ENCODE measurements at regions not wholly inside any gene's neighbourhood (a gene's known extent, or its start where the extent isn't known, plus 50 kb on each side); places are given as distances from the start of the nearest gene placed in this dataset.

DNA sequence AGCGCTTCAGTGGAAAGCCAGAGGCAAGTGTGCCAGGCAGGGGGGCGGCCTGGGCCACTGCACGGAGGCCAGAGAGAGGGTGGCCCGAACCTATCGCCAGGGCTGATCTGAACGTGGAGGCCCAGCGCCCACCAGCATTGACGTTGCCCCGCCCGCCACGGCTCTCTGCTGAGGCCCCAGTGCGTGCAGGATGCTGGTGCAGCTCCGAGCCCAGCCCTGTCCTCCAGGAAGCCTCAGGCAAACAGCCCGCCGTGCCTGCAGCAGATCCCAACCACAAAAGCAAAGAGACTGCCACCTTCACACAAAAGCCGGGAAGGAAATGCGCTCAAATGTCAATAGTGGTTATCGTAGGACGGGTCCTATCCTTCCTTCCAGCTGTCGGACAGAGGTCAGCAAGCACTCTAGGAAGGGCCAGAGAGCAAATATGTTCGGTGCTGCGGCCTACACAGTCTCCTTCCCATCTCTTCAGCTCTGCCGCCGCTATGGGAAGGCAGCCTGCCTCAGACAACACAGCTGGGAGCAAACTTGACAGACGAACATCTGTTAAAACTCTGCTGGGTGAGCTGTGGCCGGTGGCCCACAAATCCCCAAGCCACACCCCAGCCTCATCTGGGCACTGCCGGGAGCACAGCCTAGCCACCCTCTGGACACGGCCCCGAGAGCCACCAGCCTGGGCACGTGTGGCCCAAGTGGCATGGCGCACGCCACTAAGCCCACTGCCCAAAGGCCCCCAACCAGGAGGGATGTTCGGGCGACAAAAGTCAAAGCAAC, 146.2 kb downstream of the CRYBB2 start:
- intact Hi-C loops (cut with micrococcal nuclease) (no loop called here), dilution Hi-C loops (cut with MboI; ENCODE audit: extremely low pct_ligation_motif_present, low sequenced_read_pairs) (no loop called here)
- BruUV-seq (replicated peaks), result no TSS peak
- no peaks in the 10 kb centered on the region for H3K36me3 ChIP-seq (ENCODE audit: control insufficient read depth in 2 of 2, extremely low read depth in 1 of 2, insufficient read depth in 2 of 2, low read length in 2 of 2)
- no peak overlapping the region for H3K4me3 ChIP-seq (replicated peaks in 1 of 3; ENCODE audit: insufficient read depth in 1 of 3, low read depth in 1 of 3, low read length in 3 of 3)
- H3K9me3 ChIP-seq (replicated peaks; ENCODE audit: control insufficient read depth, insufficient read depth, low read length), result no peaks in the 10 kb centered on the region
- CTCF ChIA-PET, result interaction anchor here (1.5 kb wide), 1 partner anchor 407 kb away, joined by 3 read pairs; no protein-coding TSS in a partner anchor
- no peaks in the 10 kb centered on the region for H4K20me1 ChIP-seq (replicated peaks; ENCODE audit: control insufficient read depth, extremely low read depth, insufficient read depth, low read length)
- no peaks in the 10 kb centered on the region for H3K27me3 ChIP-seq (ENCODE audit: control insufficient read depth in 2 of 2, insufficient read depth in 2 of 2, low read length in 2 of 2)
- peak; percentile 74 for FAIRE-seq
- POLR2A ChIA-PET, result no interaction called here
- TF ChIP-seq, protein P1, sequence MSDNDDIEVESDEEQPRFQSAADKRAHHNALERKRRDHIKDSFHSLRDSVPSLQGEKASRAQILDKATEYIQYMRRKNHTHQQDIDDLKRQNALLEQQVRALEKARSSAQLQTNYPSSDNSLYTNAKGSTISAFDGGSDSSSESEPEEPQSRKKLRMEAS (IDR thresholded peaks at IDR 0.05; ENCODE audit: insufficient read depth, insufficient read length), result no peak
- TF ChIP-seq MYC (IDR thresholded peaks at IDR 0.05; ENCODE audit: low read depth, low read length) (no peak), GATA2 (IDR thresholded peaks at IDR 0.05; ENCODE audit: insufficient read depth, insufficient read length, low read depth, low read length) (no peak), POLR2A (IDR thresholded peaks at IDR 0.05; ENCODE audit: low read depth, low read length) (no peak), FOS (IDR thresholded peaks at IDR 0.05; ENCODE audit: borderline replicate concordance, insufficient read depth, low read length) (no peak), POLR2AphosphoS5 (IDR thresholded peaks at IDR 0.05; ENCODE audit: insufficient read depth, low read depth, low read length) (no peak), JUN (IDR thresholded peaks at IDR 0.05; ENCODE audit: borderline replicate concordance, insufficient read depth, insufficient read length, low read depth) (no peak), EZH2 (IDR thresholded peaks at IDR 0.05; ENCODE audit: borderline replicate concordance, low read depth, low read length, severe bottlenecking) (no peak)
- TF ChIP-seq, protein P2, sequence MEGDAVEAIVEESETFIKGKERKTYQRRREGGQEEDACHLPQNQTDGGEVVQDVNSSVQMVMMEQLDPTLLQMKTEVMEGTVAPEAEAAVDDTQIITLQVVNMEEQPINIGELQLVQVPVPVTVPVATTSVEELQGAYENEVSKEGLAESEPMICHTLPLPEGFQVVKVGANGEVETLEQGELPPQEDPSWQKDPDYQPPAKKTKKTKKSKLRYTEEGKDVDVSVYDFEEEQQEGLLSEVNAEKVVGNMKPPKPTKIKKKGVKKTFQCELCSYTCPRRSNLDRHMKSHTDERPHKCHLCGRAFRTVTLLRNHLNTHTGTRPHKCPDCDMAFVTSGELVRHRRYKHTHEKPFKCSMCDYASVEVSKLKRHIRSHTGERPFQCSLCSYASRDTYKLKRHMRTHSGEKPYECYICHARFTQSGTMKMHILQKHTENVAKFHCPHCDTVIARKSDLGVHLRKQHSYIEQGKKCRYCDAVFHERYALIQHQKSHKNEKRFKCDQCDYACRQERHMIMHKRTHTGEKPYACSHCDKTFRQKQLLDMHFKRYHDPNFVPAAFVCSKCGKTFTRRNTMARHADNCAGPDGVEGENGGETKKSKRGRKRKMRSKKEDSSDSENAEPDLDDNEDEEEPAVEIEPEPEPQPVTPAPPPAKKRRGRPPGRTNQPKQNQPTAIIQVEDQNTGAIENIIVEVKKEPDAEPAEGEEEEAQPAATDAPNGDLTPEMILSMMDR (IDR thresholded peaks at IDR 0.05; ENCODE audit: extremely low read depth in 1 of 2, insufficient read depth in 1 of 2, low read depth in 1 of 2, low read length in 2 of 2), result no peak
- no peak overlapping the region for H2AFZ ChIP-seq (ENCODE audit: low read depth, low read length)
- no peak overlapping the region for H3K4me2 ChIP-seq (ENCODE audit: insufficient read depth, low read length)
- H3K9ac ChIP-seq (replicated peaks; ENCODE audit: extremely low read depth, insufficient read depth, low read length), result no peak overlapping the region
- DNase-seq (ENCODE audit: low read depth, low spot score), result peak; percentile 26
- H3K27ac ChIP-seq (ENCODE audit: insufficient read depth, low read depth, low read length), result no peak overlapping the region
- H3K9me1 ChIP-seq (replicated peaks; ENCODE audit: control insufficient read depth, extremely low read depth, insufficient read depth, low read length), result no peaks in the 10 kb centered on the region
- peaks cover 10% of the 10 kb centered on the region for H3K4me1 ChIP-seq (ENCODE audit: control insufficient read depth, extremely low read depth, insufficient read depth, low read length)
- H3K79me2 ChIP-seq (ENCODE audit: control insufficient read depth, insufficient read depth, low read length), result no peaks in the 10 kb centered on the region
